AG09319 (cell line): ENCODE measurements at regions not wholly inside any gene's neighbourhood (a gene's known extent, or its start where the extent isn't known, plus 50 kb on each side); places are given as distances from the start of the nearest gene placed in this dataset.

ENCODE experiments used
- DNase-seq: peaks from one replicate; pipeline ENCODE4 v3.0.0-alpha.2; 2010; ENCODE audit warnings: low read depth; ENCODE audit errors: extremely low read depth
- CTCF ChIP-seq: IDR thresholded peaks from 2 replicates; pipeline ENCODE4 v1.5.1; 2011; ENCODE audit warnings: low read depth, mild to moderate bottlenecking, inconsistent platforms, low read length, moderate library complexity

GRCh38 chr6:140029551-140029950 is 655.1 kb upstream of the CITED2 start:
- DNase-seq = no peak

GRCh38 chr6:140027219-140027618 is 652.8 kb upstream of the CITED2 start:
- TF ChIP-seq CTCF = no peak
- no peak for DNase-seq

More at GRCh38 chr6:140029551-140029950, 655.1 kb upstream of the CITED2 start:
- no peak for TF ChIP-seq CTCF

- DNase-seq = no peak
- no peak for TF ChIP-seq CTCF
Measured at GRCh38 chr6:140026546-140026945, 652.1 kb upstream of the CITED2 start.

GRCh38 chr6:140025171-140025570 is 650.7 kb upstream of the CITED2 start:
- no peak for DNase-seq
- TF ChIP-seq CTCF = no peak

- no peak for DNase-seq
- TF ChIP-seq CTCF = no peak
Measured at GRCh38 chr6:140020207-140020791, 645.9 kb upstream of the CITED2 start.

- DNase-seq = no peak
- no peak for TF ChIP-seq CTCF
Measured at GRCh38 chr6:140018588-140018987, 644.1 kb upstream of the CITED2 start.

- no peak for DNase-seq
- TF ChIP-seq CTCF = no peak
Measured at GRCh38 chr6:140017470-140017869, 643.0 kb upstream of the CITED2 start.
